GM21360 (cell line): ENCODE measurements at regions not wholly inside any gene's neighbourhood (a gene's known extent, or its start where the extent isn't known, plus 50 kb on each side); places are given as distances from the start of the nearest gene placed in this dataset.

Experiments
- ATAC-seq: cut with Tn5 transposase; IDR thresholded peaks from one replicate; pipeline ENCODE4 v1.9.1; 2021; ENCODE audit warnings: mild to moderate bottlenecking, moderate library complexity; ENCODE audit not compliant: unreplicated experiment

DNA sequence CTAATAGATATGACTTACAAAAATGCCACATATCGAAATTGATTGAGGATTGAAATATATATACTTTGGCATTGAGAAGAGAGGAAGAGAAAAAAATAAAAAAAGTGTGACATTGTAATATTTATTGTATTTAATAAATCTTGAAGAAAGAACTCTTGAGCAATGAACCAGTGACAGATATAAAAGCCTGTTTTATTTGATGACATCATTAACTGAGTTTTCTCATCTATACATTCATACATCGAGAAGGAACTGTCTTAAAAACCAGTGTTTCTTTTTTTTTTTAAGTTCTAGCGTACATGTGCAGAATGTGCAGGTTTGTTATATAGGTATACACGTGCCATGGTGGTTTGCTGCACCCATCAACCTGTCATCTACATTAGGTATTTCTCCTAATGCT, 368.2 kb downstream of the SNAPC1 start:
- ATAC-seq = no peak

- ATAC-seq = no peak
These were observed 371.7 kb downstream of the SNAPC1 start for GRCh38 chr14:62133776-62134550.

DNA sequence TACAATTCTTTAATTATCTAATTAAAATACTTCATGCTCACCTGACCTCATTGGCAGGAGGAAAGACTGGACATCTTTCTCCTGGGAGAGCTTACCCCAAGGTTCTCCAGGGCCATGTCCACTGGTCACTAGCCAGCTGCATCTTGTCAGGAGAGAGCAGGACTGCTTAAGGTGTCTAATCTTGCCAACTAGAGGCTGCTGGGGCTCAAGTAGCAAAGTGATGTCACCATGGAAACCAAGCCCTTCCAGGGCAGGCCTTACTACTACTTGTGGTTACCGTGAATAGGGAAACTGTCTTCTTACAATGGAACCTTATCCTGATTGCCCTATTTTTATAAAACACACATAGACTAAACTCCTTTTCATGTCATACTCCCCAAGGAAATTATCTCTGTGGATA, 376.4 kb downstream of the SNAPC1 start:
- ATAC-seq = no peak

GRCh38 chr14:62141139-62141538, 378.9 kb downstream of the SNAPC1 start:
- no peak for ATAC-seq

GRCh38 chr14:62143245-62143644, 381.0 kb downstream of the SNAPC1 start:
- ATAC-seq = no peak

DNA sequence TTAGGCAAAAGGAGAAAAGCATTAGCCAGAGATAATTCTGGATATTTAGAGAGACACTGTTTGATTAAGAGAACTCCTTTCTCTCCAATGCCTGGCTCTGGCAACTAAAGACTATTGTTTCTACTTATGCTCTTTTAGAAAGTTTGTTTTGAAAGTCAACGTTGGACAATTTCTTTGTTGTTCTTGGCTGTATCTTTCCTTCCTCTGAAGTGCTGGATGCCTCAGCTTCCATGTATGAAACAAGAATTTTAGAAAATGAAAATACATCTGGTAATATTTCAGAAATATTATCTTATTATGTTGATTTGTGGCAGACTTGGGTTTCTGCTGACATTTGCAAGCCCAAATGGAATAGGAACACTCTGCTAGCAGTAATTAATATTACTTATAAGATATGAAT, 382.6 kb downstream of the SNAPC1 start:
- ATAC-seq = no peak

DNA sequence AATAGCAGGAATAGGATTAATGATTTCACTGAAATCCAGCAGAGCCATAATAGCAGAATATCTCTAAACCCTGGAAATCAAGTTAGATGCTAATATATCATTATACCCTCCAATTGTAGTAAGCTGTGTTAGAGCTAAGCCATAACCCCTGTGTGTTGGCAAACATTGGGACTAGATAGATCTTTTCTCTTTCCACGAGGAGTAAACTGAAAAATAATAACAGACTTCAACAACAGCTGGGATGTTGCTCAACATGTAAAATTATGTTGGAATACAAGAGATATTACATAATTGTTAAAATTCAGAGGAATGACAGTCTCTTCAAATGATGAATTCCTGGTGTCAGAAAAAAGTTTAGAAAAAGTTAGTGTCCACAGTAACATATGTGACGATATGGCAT, 383.8 kb downstream of the SNAPC1 start:
- ATAC-seq = no peak

DNA sequence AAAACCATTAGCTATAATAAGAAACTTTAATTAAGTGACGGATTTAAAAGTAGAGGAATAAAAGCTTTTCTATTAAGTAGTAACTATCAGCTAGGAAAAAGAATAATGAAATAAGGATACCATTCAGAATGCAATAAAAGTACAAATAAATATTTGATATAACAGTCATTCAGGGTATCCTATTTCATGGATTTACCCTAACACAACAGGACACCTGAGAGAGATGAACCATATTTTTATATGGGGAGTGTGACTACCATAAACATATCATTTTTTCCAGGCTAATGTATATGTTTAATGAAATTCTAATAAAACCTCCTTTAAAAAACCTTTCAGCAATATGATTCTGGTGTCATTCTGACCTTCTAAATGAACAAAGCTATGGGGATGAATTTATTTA, 393.8 kb downstream of the SNAPC1 start:
- no peak for ATAC-seq

DNA sequence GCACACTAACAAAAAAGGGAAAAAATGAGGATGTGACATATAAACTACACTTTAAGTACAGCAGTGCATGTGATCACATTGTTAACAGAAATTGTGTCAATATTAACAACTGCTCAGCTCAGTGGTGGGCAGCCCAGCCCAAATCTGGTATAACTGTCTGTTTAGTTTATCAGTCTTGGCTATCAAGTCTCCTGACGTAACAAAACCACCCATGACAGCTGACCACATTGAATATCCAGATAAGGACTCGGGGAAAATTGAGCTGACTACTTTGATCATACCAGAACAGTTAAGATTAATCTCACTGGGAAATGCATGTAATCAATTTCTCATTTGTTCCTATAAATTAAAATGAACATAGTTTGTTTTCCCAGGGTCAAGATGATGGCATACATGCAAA, 396.6 kb downstream of the SNAPC1 start:
- no peak for ATAC-seq

DNA sequence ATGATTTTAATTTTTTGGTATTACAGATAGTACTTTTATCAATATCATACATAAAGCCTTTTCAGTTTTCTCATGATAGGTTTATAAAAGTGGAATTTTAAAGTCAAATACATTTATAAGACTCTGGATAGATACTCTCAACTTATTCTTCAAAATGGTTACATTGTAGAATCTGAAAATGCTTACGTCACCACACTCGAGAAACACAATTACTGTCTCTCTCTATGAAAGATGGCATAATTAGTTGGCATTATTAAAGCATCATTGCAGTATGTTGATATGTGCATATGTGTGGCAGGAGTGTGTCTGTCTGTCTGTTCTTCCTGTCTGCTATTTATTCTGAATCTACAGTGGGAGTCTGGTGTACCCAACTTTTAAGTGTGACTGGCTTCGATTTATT, 397.1 kb downstream of the SNAPC1 start:
- ATAC-seq = no peak

GRCh38 chr14:62162998-62163589, 400.9 kb downstream of the SNAPC1 start:
- ATAC-seq = no peak

DNA sequence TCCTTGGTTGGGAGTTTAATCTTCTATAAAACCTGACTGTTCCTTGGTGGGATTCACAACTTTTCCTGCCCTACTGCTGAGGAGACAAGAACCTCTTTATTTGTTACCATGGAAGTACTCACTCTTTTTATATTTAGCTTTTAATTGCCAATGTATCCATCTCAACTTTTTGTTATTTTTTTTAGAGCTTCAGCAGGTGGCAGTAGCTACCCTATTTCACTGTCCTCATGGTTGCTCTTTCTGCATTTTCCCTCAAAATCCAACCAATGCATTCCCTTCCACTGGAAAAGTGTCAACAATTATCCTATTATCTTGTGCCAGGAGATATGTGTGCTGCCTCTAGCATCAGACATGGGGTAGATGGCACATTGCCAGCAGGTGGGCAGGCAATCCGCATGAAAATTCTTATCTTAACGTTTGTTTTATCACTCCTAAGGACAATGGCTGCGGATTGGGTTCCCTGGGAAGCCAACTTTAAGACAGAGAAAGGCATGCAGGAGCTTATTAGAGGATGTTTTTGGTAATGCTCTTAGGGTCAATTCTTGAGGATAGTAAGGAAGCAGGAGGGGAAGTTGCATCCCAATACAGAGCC, 406.4 kb downstream of the SNAPC1 start:
- no peak for ATAC-seq

- ATAC-seq = peak; percentile 57
These were observed 417.3 kb downstream of the SNAPC1 start for GRCh38 chr14:62179367-62180018.

DNA sequence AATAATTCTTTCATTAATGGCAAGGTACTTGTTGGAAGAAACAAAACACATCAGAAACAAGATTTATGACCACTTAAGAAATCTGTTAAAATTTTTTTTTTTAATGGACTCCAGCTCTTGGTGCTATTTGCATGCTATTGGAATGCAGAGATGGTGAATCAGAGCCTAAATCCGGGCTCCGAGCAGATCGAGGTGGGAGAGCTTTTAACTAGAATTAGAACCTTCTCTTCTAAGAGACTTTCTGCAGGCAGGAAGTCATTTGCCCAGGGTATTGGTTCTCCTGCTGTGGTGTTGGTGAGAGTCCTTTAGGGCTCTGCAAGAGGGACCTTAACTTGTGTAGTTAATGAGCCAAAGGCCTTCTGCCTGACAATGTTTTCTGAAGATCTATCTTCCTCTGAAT, 419.4 kb downstream of the SNAPC1 start:
- no peak for ATAC-seq

DNA sequence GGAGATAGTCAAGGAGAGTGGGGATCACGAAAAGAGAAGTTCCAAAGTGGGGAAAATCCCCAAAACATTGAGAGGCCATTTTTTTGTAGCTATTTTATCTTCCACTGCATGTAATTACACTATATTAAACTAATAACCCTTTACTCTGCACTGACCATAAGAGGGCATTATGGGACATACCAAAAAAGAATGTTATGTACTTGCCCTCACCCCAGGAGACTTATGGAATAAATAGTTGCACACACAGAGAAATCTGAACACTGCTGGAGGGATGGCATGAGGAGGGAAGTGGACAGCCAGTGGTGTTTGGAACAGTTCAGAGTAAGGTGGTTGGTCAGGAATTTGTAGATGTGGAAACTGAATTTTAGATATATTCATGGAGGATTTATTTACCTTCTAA, 422.9 kb downstream of the SNAPC1 start:
- ATAC-seq = no peak

DNA sequence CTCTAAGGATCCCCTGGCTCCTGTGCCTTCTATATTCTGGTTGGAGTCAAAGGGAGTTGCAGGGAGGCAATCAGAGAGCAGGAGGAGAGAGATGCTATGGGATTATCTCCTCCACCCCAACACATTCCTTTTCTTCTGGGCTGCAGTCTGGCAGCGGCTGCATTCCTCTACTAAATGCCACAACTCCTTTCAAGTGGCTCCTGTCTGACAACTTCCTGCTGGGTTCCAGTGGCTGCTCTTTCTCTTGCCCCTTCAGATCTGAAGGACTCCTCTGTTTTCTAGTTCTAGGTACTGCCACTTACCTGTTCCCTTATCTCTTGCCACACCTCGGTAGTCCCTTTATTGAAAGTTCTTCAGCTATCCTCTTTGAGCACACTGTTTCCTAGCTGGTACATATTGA, 425.0 kb downstream of the SNAPC1 start:
- ATAC-seq = no peak

DNA sequence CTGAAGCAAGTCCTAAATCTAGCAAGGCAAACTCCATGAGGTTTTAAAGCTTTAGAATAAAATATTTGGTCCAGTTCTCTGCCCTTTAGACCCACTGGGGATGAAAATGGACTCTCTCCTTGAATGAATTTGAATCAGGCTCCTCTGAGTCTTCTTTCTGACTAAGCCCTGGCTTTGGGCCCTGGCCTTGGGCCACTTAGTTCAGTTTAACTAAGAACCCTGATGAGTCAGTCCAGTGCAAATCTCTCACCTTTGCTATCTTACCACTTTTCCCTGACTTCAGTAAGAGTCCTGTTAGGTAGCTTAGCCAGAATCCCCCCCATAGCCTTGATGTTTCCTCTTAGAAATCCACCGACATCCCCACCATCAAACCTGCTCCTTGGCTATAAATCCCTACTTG, 427.5 kb downstream of the SNAPC1 start:
- no peak for ATAC-seq

DNA sequence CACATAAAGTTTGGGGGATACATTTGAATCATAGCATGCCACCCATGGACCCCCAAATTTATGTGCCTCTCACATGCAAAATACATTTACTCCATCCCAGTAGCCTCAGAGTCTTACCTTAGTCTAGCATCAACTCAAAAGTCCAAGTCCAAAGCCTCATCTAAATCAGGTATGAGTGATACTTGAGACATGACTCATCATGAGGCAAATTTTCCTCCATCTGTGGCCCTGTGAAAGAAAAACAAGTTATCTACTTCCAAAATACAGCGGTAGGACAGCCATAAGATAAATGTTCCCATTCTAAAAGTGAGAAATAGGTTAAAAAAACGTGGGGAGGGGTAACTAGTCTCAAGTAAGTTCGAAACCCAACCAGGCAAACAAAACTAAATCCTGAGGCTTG, 444.2 kb downstream of the SNAPC1 start:
- ATAC-seq = no peak

DNA sequence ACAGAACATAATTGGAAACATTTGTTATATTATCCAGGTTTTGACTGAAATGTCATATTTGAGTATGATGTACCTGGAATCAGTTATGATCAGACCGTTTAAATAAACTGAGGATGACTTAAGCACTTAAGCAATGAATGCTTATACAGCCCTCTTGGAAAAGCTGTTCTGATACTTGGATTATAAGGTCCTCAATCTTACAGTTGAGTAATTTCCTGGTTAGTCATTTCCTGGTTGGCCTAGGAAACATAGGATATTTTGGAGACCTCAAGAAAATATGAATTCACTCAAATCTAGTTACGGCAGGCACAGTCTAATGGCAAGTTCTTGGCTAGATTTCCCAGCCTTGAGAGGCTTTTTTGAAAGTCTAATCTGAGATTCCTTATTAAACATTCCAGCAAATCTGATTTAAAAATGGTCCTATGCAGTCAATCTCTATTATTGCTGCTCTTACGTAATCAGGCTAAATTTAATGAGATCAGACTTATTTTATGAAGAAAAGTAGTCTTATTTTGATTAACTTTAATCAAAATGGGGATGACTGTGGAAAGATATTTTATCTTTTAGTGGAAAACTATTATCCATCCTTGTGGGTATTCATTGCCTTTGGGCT, 447.2 kb downstream of the SNAPC1 start:
- ATAC-seq = no peak

DNA sequence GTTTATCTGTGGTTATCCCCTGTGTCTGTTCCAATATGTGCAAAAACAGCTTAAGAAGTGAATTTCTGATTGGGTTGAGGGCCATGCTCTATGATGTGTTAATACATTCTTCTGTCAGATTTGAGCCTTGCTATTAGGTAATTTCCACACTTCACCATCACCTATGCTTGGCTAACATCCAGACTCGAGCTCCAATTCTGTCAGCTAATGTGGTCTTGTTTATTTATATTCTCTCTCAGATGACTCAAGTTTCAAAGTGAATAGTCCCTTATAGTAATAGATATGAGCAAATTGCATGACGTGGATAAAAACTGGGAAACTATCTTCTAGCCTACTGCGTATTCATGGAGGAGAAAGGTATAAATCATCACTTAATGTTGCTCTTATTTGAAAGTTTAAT, 451.3 kb downstream of the SNAPC1 start:
- peak; percentile 67 for ATAC-seq

DNA sequence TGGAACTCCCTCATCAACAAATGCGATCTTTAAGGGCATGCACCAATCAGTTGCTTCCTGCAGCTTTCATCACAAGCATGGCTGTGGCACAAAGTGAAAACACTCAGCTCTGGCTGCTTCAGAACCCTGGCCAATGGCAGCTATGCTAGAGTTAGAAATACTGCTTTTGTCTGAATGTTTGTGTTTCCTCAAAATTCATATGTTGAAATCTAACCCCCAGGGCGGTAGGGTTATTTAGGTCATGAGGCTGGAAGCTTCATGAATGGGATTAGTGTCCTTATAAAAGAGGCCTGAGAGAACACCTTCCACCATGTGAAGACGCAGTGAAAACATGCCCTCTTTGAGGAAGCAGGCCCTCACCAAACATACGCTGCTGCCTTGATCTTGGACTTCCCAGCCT, 453.9 kb downstream of the SNAPC1 start:
- no peak for ATAC-seq

DNA sequence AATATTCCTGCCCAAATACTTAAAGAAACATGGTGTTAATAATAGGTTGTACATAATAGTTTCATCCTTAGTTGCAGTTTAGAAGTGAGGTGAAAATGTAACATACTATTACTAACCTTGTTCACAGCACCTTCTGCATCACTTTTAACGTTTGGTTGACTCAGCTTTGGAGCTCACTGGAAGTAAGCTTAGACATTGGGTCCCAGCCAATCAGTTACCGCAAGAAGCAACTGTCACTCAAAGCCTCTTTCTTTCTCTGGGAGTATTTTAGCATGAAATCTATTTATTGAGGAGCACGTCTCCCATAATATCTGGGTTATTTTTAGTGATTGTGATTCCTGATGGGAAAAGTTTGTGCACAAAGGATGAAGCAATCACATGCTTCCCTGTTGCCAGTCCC, 472.6 kb downstream of the SNAPC1 start:
- no peak for ATAC-seq
